Activated CD4-positive, CD25-positive, alpha-beta regulatory T cell treated with anti-CD3 and anti-CD28 coated beads, Interleukin-2, amount 50 U/mL, for 24 hours (primary cell): ENCODE measurements at regions not wholly inside any gene's neighbourhood (a gene's known extent, or its start where the extent isn't known, plus 50 kb on each side); places are given as distances from the start of the nearest gene placed in this dataset.
"Not testable (repeated sequence)": the region's sequence is repeated elsewhere in the genome, so short reads cannot be mapped to it uniquely, and the experiment has no call there.

Experiments
- ATAC-seq, 2 donors: fragments of 150-1000 bp; cut with Tn5 transposase; one replicate each; pipeline ENCODE4 v1.10.0; 2021; ENCODE audit warnings: mild to moderate bottlenecking in 1 of 2, moderate library complexity in 1 of 2

GRCh38 chr18:104264-104663 is 54.1 kb upstream of the USP14 start:
- not testable (repeated sequence) for ATAC-seq

GRCh38 chr18:105161-106053 is 53.0 kb upstream of the USP14 start:
- peak; percentile 6 to 22 for ATAC-seq

- not testable (repeated sequence) for ATAC-seq
These were observed 52.1 kb upstream of the USP14 start for GRCh38 chr18:106054-106851.

GRCh38 chr18:106868-107384 is 51.4 kb upstream of the USP14 start:
- not testable (repeated sequence) for ATAC-seq

- not testable (repeated sequence) for ATAC-seq
These were observed 50.9 kb upstream of the USP14 start for GRCh38 chr18:107464-107863.

- peak; percentile 22 to 37 for ATAC-seq
These were observed 50.3 kb upstream of the USP14 start for GRCh38 chr18:107947-108664.
